H1 (cell line): ENCODE measurements at regions not wholly inside any gene's neighbourhood (a gene's known extent, or its start where the extent isn't known, plus 50 kb on each side); places are given as distances from the start of the nearest gene placed in this dataset.

ENCODE experiments used
- CTCF ChIA-PET: fragments of 300-600 bp; sonication (Branson Sonifier 250); formaldehyde crosslinking; loops from one replicate; lab custom pipeline; 2021; ENCODE audit not compliant: partially characterized antibody; lab: Charles Lee
- POLR2A ChIA-PET: fragments of 300-600 bp; sonication (Branson Sonifier 250); formaldehyde crosslinking; loops from one replicate; lab custom pipeline; 2021; ENCODE audit warnings: inconsistent platforms; ENCODE audit not compliant: partially characterized antibody; lab: Charles Lee
- DNase-seq, 2 experiments: peaks; one replicate each; pipeline versions ENCODE4 v3.0.0 to v3.0.0-alpha.2; 2010 to 2022; ENCODE audit warnings: low spot score in 2 of 2, low read depth in 1 of 2, mixed read lengths in 1 of 2
- FAIRE-seq: peaks from 2 replicates; lab custom pipeline; 2011; peaks lifted over from hg19 to GRCh38; lab: Jason Lieb, UNC
- H2AFZ ChIP-seq: 2 replicates; pipeline ENCODE4 v1.8.1; 2012; ENCODE audit warnings: low read length, inconsistent platforms
- H2AK5ac ChIP-seq: 2 replicates; pipeline ENCODE4 v1.6.1; 2013; ENCODE audit warnings: low read depth, low read length
- H2BK120ac ChIP-seq: replicated peaks from 2 replicates; pipeline ENCODE3; 2013; ENCODE audit warnings: low read depth, low read length, inconsistent platforms
- H2BK12ac ChIP-seq: 2 replicates; pipeline ENCODE4 v1.6.1; 2013; ENCODE audit warnings: low read depth, low read length
- H2BK15ac ChIP-seq: 2 replicates; pipeline ENCODE4 v1.6.1; 2013; ENCODE audit warnings: low read length
- H2BK20ac ChIP-seq: 2 replicates; pipeline ENCODE4 v1.6.1; 2013; ENCODE audit warnings: low read length
- H2BK5ac ChIP-seq: 2 replicates; pipeline ENCODE4 v1.6.1; 2013; ENCODE audit warnings: low read depth, low read length
- H3K14ac ChIP-seq: 2 replicates; pipeline ENCODE4 v1.6.1; 2013; ENCODE audit warnings: inconsistent platforms; ENCODE audit not compliant: insufficient read length
- H3K18ac ChIP-seq: 2 replicates; pipeline ENCODE4 v1.6.1; 2013; ENCODE audit warnings: low read length; ENCODE audit errors: extremely low read depth
- H3K23ac ChIP-seq: 2 replicates; pipeline ENCODE4 v1.6.1; 2013; ENCODE audit warnings: inconsistent platforms; ENCODE audit not compliant: insufficient read length
- H3K23me2 ChIP-seq: 2 replicates; pipeline ENCODE4 v1.6.1; 2013; ENCODE audit warnings: low read depth, low read length
- H3K27ac ChIP-seq: 2 replicates; pipeline ENCODE4 v1.6.1; 2011; ENCODE audit warnings: low read depth, low read length, inconsistent platforms
- H3K27me3 ChIP-seq, 4 experiments: replicated peaks in 1 of 4; 1 replicate in 1 of 4; 2 replicates in 3 of 4; pipeline versions ENCODE4 v1.6.1 to v1.8.1; 2011 to 2013; ENCODE audit warnings: low read length in 3 of 4, mild to moderate bottlenecking in 3 of 4, inconsistent platforms in 2 of 4, mixed read lengths in 2 of 4, moderate library complexity in 1 of 4; ENCODE audit not compliant: control insufficient read depth in 3 of 4, insufficient read depth in 3 of 4; ENCODE audit errors: extremely low read depth in 1 of 4
- H3K36me3 ChIP-seq, 4 experiments: 2 replicates each; pipeline versions ENCODE4 v1.6.1 to v1.8.1; 2011 to 2013; ENCODE audit warnings: mild to moderate bottlenecking in 4 of 4, low read length in 3 of 4, moderate library complexity in 2 of 4, control low read depth in 1 of 4, inconsistent platforms in 1 of 4; ENCODE audit not compliant: insufficient read depth in 4 of 4, control insufficient read depth in 2 of 4
- H3K4ac ChIP-seq: replicated peaks from 2 replicates; pipeline ENCODE3; 2013; ENCODE audit warnings: low read length, low read depth, mixed read lengths, inconsistent platforms; ENCODE audit not compliant: insufficient read length
- H3K4me1 ChIP-seq, 4 experiments: replicated peaks in 1 of 4; 1 replicate in 1 of 4; 2 replicates in 3 of 4; pipeline versions ENCODE4 v1.6.1 to v1.8.1; 2011 to 2013; ENCODE audit warnings: low read length in 3 of 4, inconsistent platforms in 2 of 4, mixed read lengths in 1 of 4; ENCODE audit not compliant: insufficient read depth in 4 of 4, control insufficient read depth in 3 of 4
- H3K4me2 ChIP-seq, 2 experiments: 2 replicates each; pipeline versions ENCODE4 v1.6.1 to v1.8.1; 2011 to 2013; ENCODE audit warnings: low read depth in 2 of 2, low read length in 2 of 2, control low read depth in 1 of 2, inconsistent platforms in 1 of 2, mild to moderate bottlenecking in 1 of 2; ENCODE audit not compliant: insufficient read depth in 1 of 2
- H3K4me3 ChIP-seq, 4 experiments: fragments of 200-600, 300-600 bp in 1 of 4; sonication (generic), shearing (Covaris generic), sonication (Bioruptor Twin) in 1 of 4; 2 replicates each; pipeline versions ENCODE4 v1.5.1 to v1.8.1; 2011 to 2016; ENCODE audit warnings: low read length in 4 of 4, low read depth in 3 of 4, control low read depth in 2 of 4, inconsistent platforms in 2 of 4, mild to moderate bottlenecking in 2 of 4, mixed read lengths in 1 of 4, moderate library complexity in 1 of 4; ENCODE audit not compliant: insufficient read depth in 2 of 4; ENCODE audit errors: extremely low read depth in 1 of 4
- H3K56ac ChIP-seq: replicated peaks from 2 replicates; pipeline ENCODE3; 2013; ENCODE audit warnings: low read depth, mild to moderate bottlenecking, mixed read lengths, low read length, inconsistent platforms; ENCODE audit not compliant: insufficient read length
- H3K79me1 ChIP-seq: 2 replicates; pipeline ENCODE4 v1.6.1; 2013; ENCODE audit warnings: low read depth, low read length, control low read depth
- H3K79me2 ChIP-seq, 2 experiments: 2 replicates each; pipeline versions ENCODE4 v1.6.1 to v1.8.1; 2012 to 2013; ENCODE audit warnings: low read length in 2 of 2, mild to moderate bottlenecking in 2 of 2, inconsistent platforms in 1 of 2; ENCODE audit not compliant: insufficient read depth in 2 of 2, control insufficient read depth in 1 of 2
- H3K9ac ChIP-seq, 4 experiments: replicated peaks in 1 of 4; 1 replicate in 1 of 4; 2 replicates in 3 of 4; pipeline versions ENCODE4 v1.6.1 to v1.8.1; 2011 to 2013; ENCODE audit warnings: low read depth in 3 of 4, low read length in 3 of 4, control low read depth in 2 of 4, mild to moderate bottlenecking in 2 of 4, moderate library complexity in 2 of 4, inconsistent platforms in 1 of 4; ENCODE audit errors: extremely low read depth in 1 of 4
- H3K9me3 ChIP-seq, 2 experiments: 2 replicates each; pipeline versions ENCODE4 v1.6.1 to v1.8.1; 2012 to 2013; ENCODE audit warnings: mild to moderate bottlenecking in 2 of 2, moderate library complexity in 2 of 2, control low read depth in 1 of 2, inconsistent platforms in 1 of 2, low read depth in 1 of 2, low read length in 1 of 2, mixed read lengths in 1 of 2; ENCODE audit not compliant: insufficient read depth in 2 of 2
- H4K20me1 ChIP-seq, 2 experiments: replicated peaks in 1 of 2; 2 replicates each; pipeline versions ENCODE3 to v1.8.1; 2011 to 2013; ENCODE audit warnings: inconsistent platforms in 2 of 2, low read length in 2 of 2, mild to moderate bottlenecking in 1 of 2; ENCODE audit not compliant: insufficient read depth in 2 of 2, control insufficient read depth in 1 of 2
- H4K5ac ChIP-seq: 2 replicates; pipeline ENCODE4 v1.6.1; 2013; ENCODE audit warnings: low read length, low read depth, mixed read lengths, inconsistent platforms; ENCODE audit not compliant: insufficient read length
- H4K8ac ChIP-seq: 2 replicates; pipeline ENCODE4 v1.8.0; 2013; ENCODE audit warnings: mild to moderate bottlenecking, moderate library complexity, low read length, inconsistent platforms; ENCODE audit not compliant: insufficient read depth; ENCODE audit errors: extremely low read depth
- H4K91ac ChIP-seq: replicated peaks from 2 replicates; pipeline ENCODE3; 2013; ENCODE audit warnings: low read length, mixed read lengths, inconsistent platforms; ENCODE audit not compliant: insufficient read length
- ATF2 ChIP-seq: IDR thresholded peaks from 2 replicates; pipeline ENCODE4 v1.6.1; 2012; ENCODE audit warnings: low read length, inconsistent platforms
- ATF3 ChIP-seq: IDR thresholded peaks from 2 replicates; pipeline ENCODE4 v1.6.1; 2011; ENCODE audit warnings: low read depth, mild to moderate bottlenecking, low read length; ENCODE audit not compliant: insufficient read depth
- CHD1 ChIP-seq: IDR thresholded peaks from 2 replicates; pipeline ENCODE4 v1.6.1; 2012; ENCODE audit warnings: low read depth, low read length, improper control_type of control experiment
- FOSL1 ChIP-seq: IDR thresholded peaks from 2 replicates; pipeline ENCODE4 v1.6.1; 2011; ENCODE audit warnings: mild to moderate bottlenecking, low read depth, low read length, moderate library complexity; ENCODE audit not compliant: insufficient read depth
- KDM4A ChIP-seq: IDR thresholded peaks from one replicate; pipeline ENCODE4 v1.7.1; 2012; ENCODE audit warnings: low read depth, mild to moderate bottlenecking, moderate library complexity, low read length, inconsistent platforms; ENCODE audit not compliant: severe bottlenecking
- SIX5 ChIP-seq: IDR thresholded peaks from 2 replicates; pipeline ENCODE4 v1.6.1; 2011; ENCODE audit warnings: mild to moderate bottlenecking, low read depth, low read length
- SP1 ChIP-seq: IDR thresholded peaks from 2 replicates; pipeline ENCODE4 v1.6.1; 2011; ENCODE audit warnings: low read depth, low read length
- SRF ChIP-seq: IDR thresholded peaks from 2 replicates; pipeline ENCODE4 v1.6.1; 2011; ENCODE audit warnings: mild to moderate bottlenecking, low read depth, low read length, moderate library complexity
- TAF7 ChIP-seq: optimal IDR thresholded peaks from 2 replicates; pipeline ENCODE3; 2011; ENCODE audit warnings: low read depth, mild to moderate bottlenecking, inconsistent platforms, low read length, moderate library complexity, borderline replicate concordance
- TCF12 ChIP-seq: IDR thresholded peaks from 2 replicates; pipeline ENCODE4 v1.6.1; 2011; ENCODE audit warnings: low read depth, mild to moderate bottlenecking, low read length
- TEAD4 ChIP-seq: IDR thresholded peaks from 2 replicates; pipeline ENCODE4 v1.6.1; 2012; ENCODE audit warnings: low read depth, low read length, inconsistent platforms, mixed read lengths

- no peak for DNase-seq
- H3K23ac ChIP-seq, result peak overlapping the region; percentile 38
- no peak overlapping the region for H2BK5ac ChIP-seq
- H3K18ac ChIP-seq, result no peak overlapping the region
- no peak overlapping the region for H4K91ac ChIP-seq
- no peaks in the 10 kb centered on the region for H3K27me3 ChIP-seq
- CTCF ChIA-PET, result interaction anchor here (0.8 to 1.6 kb wide), 4 partner anchors 9 to 634 kb away, joined by 3 to 6 read pairs (median 4); no protein-coding TSS in a partner anchor
- no peaks in the 10 kb centered on the region for H3K9me3 ChIP-seq
- TF ChIP-seq TEAD4 (no peak), CHD1 (no peak), TAF7 (no peak), SP1 (no peak), ATF3 (no peak), KDM4A (no peak), FOSL1 (no peak), ATF2 (no peak), TCF12 (no peak), SRF (no peak), SIX5 (no peak)
- no peak overlapping the region for H3K14ac ChIP-seq
- H3K4me3 ChIP-seq, result no peak overlapping the region
- no peak overlapping the region for H2AK5ac ChIP-seq
- H3K4ac ChIP-seq, result no peak overlapping the region
- H4K20me1 ChIP-seq, result no peaks in the 10 kb centered on the region
- no peak for FAIRE-seq
- H2BK120ac ChIP-seq, result no peak overlapping the region
- POLR2A ChIA-PET, result no interaction called here
- H2BK15ac ChIP-seq, result no peak overlapping the region
- no peak overlapping the region for H4K5ac ChIP-seq
- H3K4me2 ChIP-seq, result no peak overlapping the region
- H2BK12ac ChIP-seq, result no peak overlapping the region
- H3K36me3 ChIP-seq, result no peaks in the 10 kb centered on the region
- H3K9ac ChIP-seq, result no peak overlapping the region
- no peaks in the 10 kb centered on the region for H3K79me1 ChIP-seq
- H3K23me2 ChIP-seq, result no peaks in the 10 kb centered on the region
- H3K27ac ChIP-seq, result no peak overlapping the region
- no peak overlapping the region for H4K8ac ChIP-seq
- no peak overlapping the region for H2BK20ac ChIP-seq
- H2AFZ ChIP-seq, result no peak overlapping the region
- H3K79me2 ChIP-seq, result no peaks in the 10 kb centered on the region
- H3K4me1 ChIP-seq, result no peaks in the 10 kb centered on the region
- H3K56ac ChIP-seq, result no peak overlapping the region
These were observed 441.9 kb upstream of the MDFIC2 start for GRCh38 chr3:70754314-70754713.
